Daoy (cell line): ENCODE measurements at regions not wholly inside any gene's neighbourhood (a gene's known extent, or its start where the extent isn't known, plus 50 kb on each side); places are given as distances from the start of the nearest gene placed in this dataset.
"Not testable (repeated sequence)": the region's sequence is repeated elsewhere in the genome, so short reads cannot be mapped to it uniquely, and the experiment has no call there.

Experiments used
- DNase-seq: peaks from one replicate; pipeline ENCODE4 v3.0.0-alpha.2; 2015; ENCODE audit warnings: low read depth

- no peak for DNase-seq
Observed at GRCh38 chr7:10584886-10585285, 388.8 kb upstream of the PHF14 start.

- DNase-seq = no peak
Observed at GRCh38 chr7:10588084-10588483, 385.6 kb upstream of the PHF14 start.

GRCh38 chr7:10592604-10593003 lies 381.1 kb upstream of the PHF14 start:
- no peak for DNase-seq

GRCh38 chr7:10593080-10593479 lies 380.6 kb upstream of the PHF14 start:
- DNase-seq = no peak

GRCh38 chr7:10596827-10597226 lies 376.8 kb upstream of the PHF14 start:
- DNase-seq = no peak

DNA sequence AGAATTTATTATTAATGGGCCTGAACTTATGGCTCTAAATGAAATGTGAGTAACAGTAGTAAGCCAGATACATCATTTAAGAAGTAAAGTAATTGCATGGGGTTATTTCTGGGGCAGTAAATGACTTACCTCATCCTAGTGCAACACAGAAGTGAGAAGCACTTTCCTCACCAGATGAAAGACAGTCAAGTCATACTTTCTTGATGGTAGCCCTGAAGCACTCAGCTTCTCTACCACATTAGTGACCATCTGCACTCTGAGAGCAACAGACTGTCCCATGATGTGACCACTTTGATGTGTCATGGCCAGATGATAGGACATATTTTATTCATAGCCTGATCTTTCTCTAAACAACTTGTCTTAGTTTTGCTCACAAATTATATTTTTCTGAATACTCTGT lies 369.5 kb upstream of the PHF14 start:
- no peak for DNase-seq

GRCh38 chr7:10612950-10613349 lies 360.7 kb upstream of the PHF14 start:
- DNase-seq = no peak

DNA sequence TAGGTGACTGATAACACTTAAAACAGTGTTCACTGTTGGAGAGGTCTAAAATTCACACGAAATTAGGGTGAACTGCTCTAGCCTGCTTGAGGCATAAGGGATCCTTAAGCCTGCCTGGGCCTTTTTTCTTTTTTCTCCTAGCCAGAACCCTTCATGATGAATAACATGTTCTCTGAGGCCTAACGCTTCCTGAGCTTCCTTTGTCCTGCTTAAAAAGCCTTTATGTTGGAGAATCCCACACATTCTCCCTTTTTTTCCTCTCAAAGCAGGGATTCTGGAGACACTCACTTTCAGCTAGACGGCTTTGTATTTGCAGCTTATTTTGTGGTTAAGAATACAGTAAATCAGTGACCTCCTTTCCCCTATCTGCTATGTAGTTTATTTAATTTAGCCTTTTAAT lies 354.7 kb upstream of the PHF14 start:
- no peak for DNase-seq

DNA sequence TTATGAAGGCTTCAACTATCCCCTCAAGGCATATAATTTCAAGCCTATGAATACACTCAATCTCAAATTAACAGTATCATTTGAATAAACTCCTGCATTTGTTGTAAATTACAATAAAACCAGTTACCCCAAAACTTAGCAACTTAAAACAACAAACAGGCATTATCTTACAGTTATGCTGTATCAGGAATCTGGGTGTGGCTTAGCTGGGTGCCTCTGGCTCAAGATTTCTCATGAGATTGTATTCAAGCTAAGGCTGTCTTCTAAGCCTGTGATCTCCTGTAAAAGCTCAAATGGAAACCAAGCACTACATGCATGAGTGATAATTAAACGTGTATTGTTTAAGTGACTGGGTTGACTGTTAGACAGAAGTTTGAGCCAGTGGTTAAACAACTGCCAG lies 341.0 kb upstream of the PHF14 start:
- no peak for DNase-seq

DNA sequence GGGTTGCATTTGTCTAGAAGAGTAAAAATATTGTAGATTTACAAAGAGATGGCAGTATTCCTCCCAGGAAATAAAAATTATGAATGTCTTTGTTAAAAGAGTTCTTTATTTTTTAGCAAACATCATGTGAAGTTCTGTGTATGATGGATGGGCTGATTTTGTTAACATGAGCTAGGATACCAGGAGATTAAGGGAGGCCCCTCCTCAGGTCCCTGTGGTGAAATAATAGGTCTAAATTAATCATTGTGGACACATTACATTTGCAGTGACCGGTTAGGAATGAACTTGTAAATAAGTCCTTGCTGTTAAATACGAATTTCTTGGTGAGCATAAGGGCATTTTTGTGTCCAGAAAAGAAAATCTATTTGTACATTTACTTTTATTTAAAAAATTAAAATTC lies 339.4 kb upstream of the PHF14 start:
- DNase-seq = no peak

GRCh38 chr7:10637991-10638390 lies 335.7 kb upstream of the PHF14 start:
- DNase-seq = no peak

- DNase-seq = no peak
Observed at GRCh38 chr7:10643545-10643944, 330.1 kb upstream of the PHF14 start.

GRCh38 chr7:10644849-10645248 lies 328.8 kb upstream of the PHF14 start:
- no peak for DNase-seq

DNA sequence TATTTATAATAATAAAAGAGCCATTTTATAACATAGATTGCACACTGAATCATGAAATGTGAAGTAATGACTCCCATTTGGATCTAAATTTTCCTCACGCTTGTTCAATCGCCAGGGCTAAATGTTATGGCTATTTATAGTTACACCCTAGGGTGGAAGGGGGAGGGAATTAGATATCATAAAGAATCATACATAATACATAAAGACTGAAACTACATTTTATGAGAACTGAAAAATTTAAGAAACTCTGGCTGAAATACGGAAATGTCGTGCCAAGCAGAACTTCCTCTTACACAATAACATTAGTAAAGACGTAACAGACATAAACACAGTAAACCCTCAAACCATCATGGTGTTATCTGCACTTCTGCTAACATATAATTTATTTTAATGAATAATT lies 327.5 kb upstream of the PHF14 start:
- DNase-seq = no peak

GRCh38 chr7:10648289-10648688 lies 325.4 kb upstream of the PHF14 start:
- DNase-seq = no peak

- not testable (repeated sequence) for DNase-seq
Observed at GRCh38 chr7:10649120-10649519, 324.6 kb upstream of the PHF14 start.

- DNase-seq = no peak
Observed at GRCh38 chr7:10655031-10655430, 318.6 kb upstream of the PHF14 start.

- DNase-seq = no peak
Observed at GRCh38 chr7:10657201-10657600, 316.5 kb upstream of the PHF14 start.

DNA sequence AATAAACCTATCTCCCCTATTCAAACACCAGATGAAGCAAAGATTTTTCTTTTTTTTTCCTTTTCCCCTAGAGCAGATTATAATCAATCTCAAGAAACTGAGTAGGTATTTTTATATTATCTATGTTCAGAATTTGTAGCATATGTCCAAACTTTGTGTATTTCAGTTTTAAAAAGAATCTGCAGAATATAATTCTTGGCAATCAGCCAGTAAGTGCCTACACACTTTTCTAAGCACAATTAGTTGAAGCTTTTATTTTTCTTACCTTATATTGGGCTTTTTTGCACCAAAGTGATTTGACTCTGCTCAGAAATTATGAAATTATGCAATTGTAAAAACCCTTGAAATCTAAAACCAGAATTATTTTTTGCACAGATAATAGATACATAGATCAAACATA lies 315.8 kb upstream of the PHF14 start:
- no peak for DNase-seq

DNA sequence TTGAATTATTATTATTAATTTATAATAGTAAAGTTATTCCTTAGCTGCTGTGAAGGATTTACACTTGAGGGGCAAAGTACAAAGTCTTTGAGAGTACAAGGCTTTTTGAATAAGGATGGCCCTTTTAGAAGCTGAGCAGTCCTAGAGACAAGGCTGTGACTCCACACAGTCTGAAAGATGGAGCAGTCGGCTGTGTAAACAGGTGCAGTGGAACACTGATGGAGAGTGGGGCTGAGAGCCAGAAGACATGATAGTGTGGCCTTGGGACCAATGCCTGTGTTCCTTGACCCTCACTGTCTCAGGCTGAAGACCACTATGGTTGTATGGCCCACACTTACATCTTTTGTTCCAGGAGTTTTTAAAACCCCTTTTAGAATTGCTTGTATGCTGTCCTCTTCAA lies 311.2 kb upstream of the PHF14 start:
- no peak for DNase-seq

- DNase-seq = no peak
Observed at GRCh38 chr7:10662982-10663884, 310.4 kb upstream of the PHF14 start.

DNA sequence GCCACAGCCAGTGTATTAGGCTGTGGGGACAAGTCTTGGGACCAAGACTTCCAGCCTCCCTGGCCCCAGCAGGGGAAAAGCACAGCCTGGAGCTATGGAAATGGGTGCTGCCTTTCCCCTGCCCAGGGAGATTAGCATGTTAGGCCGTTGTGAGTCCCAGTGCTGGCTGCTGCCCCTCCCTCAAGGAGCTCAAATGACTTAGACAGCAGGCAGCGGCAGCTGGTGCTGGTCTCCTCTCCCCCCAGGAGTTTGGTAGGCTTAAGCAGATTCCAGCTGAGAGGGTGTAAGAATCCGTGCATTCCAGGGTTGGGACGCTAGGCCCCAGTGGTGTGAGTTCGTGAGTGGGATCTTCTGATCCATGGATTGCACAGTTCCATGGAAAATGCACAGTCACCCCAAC lies 301.5 kb upstream of the PHF14 start:
- DNase-seq = no peak

DNA sequence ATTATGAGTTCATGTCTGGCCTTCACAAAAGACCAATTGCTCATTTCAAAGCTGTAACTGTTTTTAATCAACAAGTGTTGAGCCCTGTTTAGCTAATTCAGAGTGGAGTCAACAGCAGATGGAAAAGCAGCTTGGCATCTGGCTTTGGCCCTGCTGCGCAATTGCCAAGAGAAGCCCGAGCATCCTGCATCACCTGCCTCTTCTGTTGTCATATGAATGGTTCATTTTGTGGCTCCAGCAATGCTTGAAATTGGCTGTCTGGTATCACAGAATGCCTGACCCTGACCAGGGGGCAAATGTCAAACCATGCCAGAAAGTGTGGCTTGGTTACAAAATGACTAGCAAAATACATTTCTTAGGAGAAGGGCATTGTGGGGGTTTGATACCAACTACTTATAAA lies 296.5 kb upstream of the PHF14 start:
- no peak for DNase-seq

GRCh38 chr7:10677668-10678232 lies 295.9 kb upstream of the PHF14 start:
- no peak for DNase-seq
